ENCODE measurements at regions not wholly inside any gene's neighbourhood (a gene's known extent, or its start where the extent isn't known, plus 50 kb on each side); places are given as distances from the start of the nearest gene placed in this dataset.

- Histone ChIP-seq H3K27me3 (no peaks in the 10 kb centered on the region), H3K9me3 (no peaks in the 10 kb centered on the region), H3K27ac (no peak overlapping the region), H3K4me1 (no peaks in the 10 kb centered on the region), H3K4me3 (no peak overlapping the region), H3K36me3 (no peaks in the 10 kb centered on the region)
- WGBS, 2 donors (ENCODE audit: low coverage in 1 of 2) = 58 to 72% methylated on average over 3 of the region's 3 CpGs
- no peak for DNase-seq
- intact Hi-C loops (cut with DNase I; ENCODE audit: low total_unique reads) (no loop called here), in situ Hi-C loops (cut with MboI; ENCODE audit: low pct_ligation_motif_present in 1 of 4, low pct_unique_long_range_greater_than_20kb in 1 of 4, low sequenced_read_pairs in 3 of 4) (no loop called here)
- TF ChIP-seq EP300 (IDR thresholded peaks at IDR 0.05; ENCODE audit: low read depth) (no peak), POLR2AphosphoS5 (IDR thresholded peaks at IDR 0.05) (no peak), POLR2A (IDR thresholded peaks at IDR 0.05) (no peak), CTCF (IDR thresholded peaks at IDR 0.05) (no peak)
Observed at GRCh38 chr14:27587103-27587502, 989.3 kb upstream of the NOVA1 start.

GRCh38 chr14:27605282-27605681 lies 1007.4 kb upstream of the NOVA1 start:
- Histone ChIP-seq H3K4me1 (no peaks in the 10 kb centered on the region), H3K9me3 (no peaks in the 10 kb centered on the region), H3K36me3 (no peaks in the 10 kb centered on the region), H3K4me3 (no peak overlapping the region), H3K27ac (no peak overlapping the region), H3K27me3 (no peaks in the 10 kb centered on the region)
- no peak for DNase-seq
- in situ Hi-C loops (cut with MboI; ENCODE audit: low pct_ligation_motif_present in 1 of 4, low pct_unique_long_range_greater_than_20kb in 1 of 4, low sequenced_read_pairs in 3 of 4) (no loop called here), intact Hi-C loops (cut with DNase I; ENCODE audit: low total_unique reads) (no loop called here)
- TF ChIP-seq POLR2A (IDR thresholded peaks at IDR 0.05) (no peak), POLR2AphosphoS5 (IDR thresholded peaks at IDR 0.05) (no peak), CTCF (IDR thresholded peaks at IDR 0.05) (no peak), EP300 (IDR thresholded peaks at IDR 0.05; ENCODE audit: low read depth) (no peak)
- WGBS, 2 donors (ENCODE audit: low coverage in 1 of 2) = 14 to 21% methylated on average over 3 of the region's 3 CpGs

- no peaks in the 10 kb centered on the region for H3K9me3 ChIP-seq
- in situ Hi-C loops (cut with MboI; ENCODE audit: low pct_ligation_motif_present in 1 of 4, low pct_unique_long_range_greater_than_20kb in 1 of 4, low sequenced_read_pairs in 3 of 4) = no loop called here
Observed at GRCh38 chr14:27608377-27608776, 1010.5 kb upstream of the NOVA1 start.

GRCh38 chr14:27612121-27612520 lies 1014.3 kb upstream of the NOVA1 start:
- no peaks in the 10 kb centered on the region for H3K9me3 ChIP-seq
- no peak for DNase-seq
- TF ChIP-seq EP300 (IDR thresholded peaks at IDR 0.05; ENCODE audit: low read depth) (no peak), CTCF (IDR thresholded peaks at IDR 0.05) (no peak), POLR2A (IDR thresholded peaks at IDR 0.05) (no peak), POLR2AphosphoS5 (IDR thresholded peaks at IDR 0.05) (no peak)
- WGBS, 2 donors (ENCODE audit: low coverage in 1 of 2) = 75 to 88% methylated on average over 6 of the region's 6 CpGs
- H3K4me3 ChIP-seq = no peak overlapping the region
- H3K4me1 ChIP-seq = no peaks in the 10 kb centered on the region
- intact Hi-C loops (cut with DNase I; ENCODE audit: low total_unique reads) = no loop called here
- no peaks in the 10 kb centered on the region for H3K27me3 ChIP-seq
- H3K36me3 ChIP-seq = no peaks in the 10 kb centered on the region
- no peak overlapping the region for H3K27ac ChIP-seq
- in situ Hi-C loops (cut with MboI; ENCODE audit: low pct_ligation_motif_present in 1 of 4, low pct_unique_long_range_greater_than_20kb in 1 of 4, low sequenced_read_pairs in 3 of 4) = no loop called here

More at GRCh38 chr14:27608377-27608776, 1010.5 kb upstream of the NOVA1 start:
- Histone ChIP-seq H3K36me3 (no peaks in the 10 kb centered on the region), H3K4me3 (no peak overlapping the region), H3K4me1 (no peaks in the 10 kb centered on the region), H3K27ac (no peak overlapping the region), H3K27me3 (no peaks in the 10 kb centered on the region)
- 86% methylated on average over 1 to 3 of the region's 3 CpGs for WGBS, 2 donors (ENCODE audit: low coverage in 1 of 2)
- TF ChIP-seq CTCF (IDR thresholded peaks at IDR 0.05) (no peak), EP300 (IDR thresholded peaks at IDR 0.05; ENCODE audit: low read depth) (no peak), POLR2AphosphoS5 (IDR thresholded peaks at IDR 0.05) (no peak), POLR2A (IDR thresholded peaks at IDR 0.05) (no peak)
- intact Hi-C loops (cut with DNase I; ENCODE audit: low total_unique reads) = no loop called here
- DNase-seq = no peak
